PC-9 (cell line): ENCODE measurements at regions not wholly inside any gene's neighbourhood (a gene's known extent, or its start where the extent isn't known, plus 50 kb on each side); places are given as distances from the start of the nearest gene placed in this dataset.

Experiments used
- CTCF ChIP-seq: fragments of 200-600 bp; sonication (generic); conservative IDR thresholded peaks from 2 replicates; pipeline ENCODE4 v1.6.1; 2017; ENCODE audit warnings: mixed run types, antibody characterized with exemption, mild to moderate bottlenecking, moderate library complexity
- EZH2 ChIP-seq: fragments of 200-600 bp; sonication (generic); IDR thresholded peaks from 2 replicates; pipeline ENCODE4 v1.8.0; 2017; ENCODE audit warnings: antibody characterized with exemption, low read depth

GRCh38 chr10:52678611-52679010 is 94.0 kb downstream of the MBL2 start:
- no peak for TF ChIP-seq CTCF
- TF ChIP-seq EZH2, result no peak
